GM23338 (cell line): ENCODE measurements at regions not wholly inside any gene's neighbourhood (a gene's known extent, or its start where the extent isn't known, plus 50 kb on each side); places are given as distances from the start of the nearest gene placed in this dataset.
"Not testable (repeated sequence)": the region's sequence is repeated elsewhere in the genome, so short reads cannot be mapped to it uniquely, and the experiment has no call there.

Experiments used
- ATAC-seq: fragments of 200-7000 bp; cut with Tn5 transposase; 3 replicates; pipeline ENCODE4 v1.9.1; 2020
- DNase-seq: peaks from one replicate; pipeline ENCODE4 v3.0.0-alpha.2; 2015; ENCODE audit warnings: low spot score
- H2AFZ ChIP-seq: fragments of 200-600 bp; sonication (generic); 2 replicates; pipeline ENCODE4 v1.8.0; 2016; ENCODE audit warnings: antibody characterized with exemption, mild to moderate bottlenecking, moderate library complexity
- H3F3A ChIP-seq: fragments of 200-600 bp; sonication (generic); replicated peaks from 2 replicates; pipeline ENCODE4 v1.8.0; 2017; ENCODE audit warnings: antibody characterized with exemption, mixed run types, low read depth
- H3K27ac ChIP-seq: fragments of 200-600 bp; sonication (generic); 2 replicates; pipeline ENCODE4 v1.6.1; 2016; ENCODE audit warnings: low read depth
- H3K27me3 ChIP-seq: fragments of 200-600 bp; sonication (generic); 2 replicates; pipeline ENCODE4 v1.8.0; 2016; ENCODE audit warnings: mild to moderate bottlenecking, mixed run types, moderate library complexity; ENCODE audit not compliant: insufficient read depth
- H3K36me3 ChIP-seq: fragments of 200-600 bp; sonication (generic); 2 replicates; pipeline ENCODE4 v1.8.0; 2016; ENCODE audit warnings: mild to moderate bottlenecking; ENCODE audit not compliant: insufficient read depth
- H3K4me1 ChIP-seq: fragments of 200-600 bp; sonication (generic); 2 replicates; pipeline ENCODE4 v1.8.0; 2016; ENCODE audit warnings: mild to moderate bottlenecking, moderate library complexity; ENCODE audit not compliant: insufficient read depth
- H3K4me2 ChIP-seq: fragments of 200-600 bp; sonication (generic); 2 replicates; pipeline ENCODE4 v1.7.1; 2017; ENCODE audit warnings: mixed run types
- H3K4me3 ChIP-seq: fragments of 200-600 bp; sonication (generic); 2 replicates; pipeline ENCODE4 v1.6.1; 2016; ENCODE audit warnings: mixed run types
- H3K79me2 ChIP-seq: fragments of 200-600 bp; sonication (generic); replicated peaks from 2 replicates; pipeline ENCODE4 v1.8.0; 2017; ENCODE audit warnings: mild to moderate bottlenecking; ENCODE audit not compliant: insufficient read depth
- H3K9me2 ChIP-seq: fragments of 200-600 bp; sonication (generic); 2 replicates; pipeline ENCODE4 v1.8.0; 2017; ENCODE audit not compliant: insufficient read depth
- H4K20me1 ChIP-seq: fragments of 200-600 bp; sonication (generic); replicated peaks from 2 replicates; pipeline ENCODE4 v1.8.0; 2017; ENCODE audit warnings: mild to moderate bottlenecking; ENCODE audit not compliant: insufficient read depth
- H3K27ac Mint-ChIP-seq: 2 replicates; pipeline ENCODE4 v1.8.0; 2020; ENCODE audit warnings: inconsistent platforms, mild to moderate bottlenecking, moderate library complexity, mixed read lengths
- H3K27me3 Mint-ChIP-seq: 3 replicates; pipeline ENCODE4 v1.8.0; 2022; ENCODE audit warnings: low read depth, mild to moderate bottlenecking, moderate library complexity, mixed read lengths, inconsistent platforms; ENCODE audit not compliant: insufficient read depth, poor library complexity
- H3K36me3 Mint-ChIP-seq: 3 replicates; pipeline ENCODE4 v1.8.0; 2021; ENCODE audit warnings: low read depth, mild to moderate bottlenecking, inconsistent platforms, moderate library complexity, mixed read lengths
- H3K4me1 Mint-ChIP-seq: 3 replicates; pipeline ENCODE4 v1.8.0; 2020; ENCODE audit warnings: mild to moderate bottlenecking, inconsistent platforms, mixed read lengths
- H3K4me3 Mint-ChIP-seq: 3 replicates; pipeline ENCODE4 v1.8.0; 2021; ENCODE audit warnings: moderate library complexity, mild to moderate bottlenecking, inconsistent platforms, mixed read lengths
- H3K9me3 Mint-ChIP-seq: 3 replicates; pipeline ENCODE4 v1.8.0; 2020; ENCODE audit warnings: moderate library complexity, mild to moderate bottlenecking, inconsistent platforms, mixed read lengths
- CREB1 ChIP-seq: fragments of 250-450 bp; sonication (Bioruptor Pico); IDR thresholded peaks from 2 replicates; pipeline ENCODE4 v1.5.0; 2020; ENCODE audit warnings: low read depth, mild to moderate bottlenecking, moderate library complexity
- EZH2 ChIP-seq: fragments of 200-600 bp; sonication (generic); IDR thresholded peaks from one replicate; pipeline ENCODE4 v1.8.0; 2017; ENCODE audit warnings: antibody characterized with exemption, mild to moderate bottlenecking, low read depth; ENCODE audit not compliant: unreplicated experiment
- JUNB ChIP-seq: IDR thresholded peaks from one replicate; pipeline ENCODE4 v1.6.1; 2016; ENCODE audit warnings: antibody characterized with exemption; ENCODE audit not compliant: unreplicated experiment
- NANOG ChIP-seq: IDR thresholded peaks from 2 replicates; pipeline ENCODE4 v1.6.1; 2016; ENCODE audit warnings: antibody characterized with exemption, borderline replicate concordance
- ZNF331 ChIP-seq: fragments of 250-450 bp; sonication (Bioruptor Pico); IDR thresholded peaks from 2 replicates; pipeline ENCODE4 v1.5.0; 2020; ENCODE audit warnings: low read depth, mild to moderate bottlenecking, moderate library complexity
- TF ChIP-seq, protein P1 (sequence below), 2 experiments: fragments of 200-600 bp in 1 of 2; sonication (generic) in 1 of 2; conservative IDR thresholded peaks; 2 replicates each; pipeline versions ENCODE4 v1.5.1 to v1.6.1; 2016 to 2017; ENCODE audit warnings: antibody characterized with exemption in 2 of 2, low read depth in 2 of 2, mild to moderate bottlenecking in 2 of 2, moderate library complexity in 1 of 2
- TF ChIP-seq, protein P2 (sequence below): IDR thresholded peaks from one replicate; pipeline ENCODE4 v1.6.1; 2018; ENCODE audit warnings: antibody characterized with exemption; ENCODE audit not compliant: unreplicated experiment
- TF ChIP-seq, protein P3 (sequence below): IDR thresholded peaks from 2 replicates; pipeline ENCODE4 v1.6.1; 2016; ENCODE audit warnings: antibody characterized with exemption

DNA sequence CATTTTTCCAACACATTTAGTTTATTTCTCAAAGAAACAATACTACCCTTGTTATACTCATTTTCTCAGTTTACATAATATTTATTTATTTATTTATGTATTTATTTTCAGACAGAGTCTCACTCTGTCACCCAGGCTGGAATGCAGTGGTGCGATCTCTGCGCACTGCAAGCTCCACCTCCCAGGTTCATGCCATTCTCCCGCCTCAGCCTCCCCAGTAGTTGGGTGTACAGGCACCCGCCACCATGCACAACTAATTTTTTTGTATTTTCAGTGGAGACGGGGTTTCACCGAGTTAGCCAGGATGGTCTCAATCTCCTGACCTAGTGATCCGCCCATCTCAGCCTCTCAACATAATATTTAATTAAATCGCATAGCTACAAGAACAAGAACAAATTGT lies 2183.8 kb upstream of the DEFB115 start:
- not testable (repeated sequence) for DNase-seq, H3K4me3 Mint-ChIP-seq, H3K4me2 ChIP-seq, H3K36me3 ChIP-seq, H2AFZ ChIP-seq, ATAC-seq, H3F3A ChIP-seq, H3K79me2 ChIP-seq, H3K4me1 ChIP-seq, H3K27ac Mint-ChIP-seq, H3K4me1 Mint-ChIP-seq, H3K27me3 Mint-ChIP-seq, H3K4me3 ChIP-seq, H3K9me2 ChIP-seq, H3K27ac ChIP-seq, H4K20me1 ChIP-seq, H3K27me3 ChIP-seq
- Mint-ChIP-seq H3K9me3 (peaks cover 73% of the 10 kb centered on the region), H3K36me3 (peaks cover 20% of the 10 kb centered on the region)

DNA sequence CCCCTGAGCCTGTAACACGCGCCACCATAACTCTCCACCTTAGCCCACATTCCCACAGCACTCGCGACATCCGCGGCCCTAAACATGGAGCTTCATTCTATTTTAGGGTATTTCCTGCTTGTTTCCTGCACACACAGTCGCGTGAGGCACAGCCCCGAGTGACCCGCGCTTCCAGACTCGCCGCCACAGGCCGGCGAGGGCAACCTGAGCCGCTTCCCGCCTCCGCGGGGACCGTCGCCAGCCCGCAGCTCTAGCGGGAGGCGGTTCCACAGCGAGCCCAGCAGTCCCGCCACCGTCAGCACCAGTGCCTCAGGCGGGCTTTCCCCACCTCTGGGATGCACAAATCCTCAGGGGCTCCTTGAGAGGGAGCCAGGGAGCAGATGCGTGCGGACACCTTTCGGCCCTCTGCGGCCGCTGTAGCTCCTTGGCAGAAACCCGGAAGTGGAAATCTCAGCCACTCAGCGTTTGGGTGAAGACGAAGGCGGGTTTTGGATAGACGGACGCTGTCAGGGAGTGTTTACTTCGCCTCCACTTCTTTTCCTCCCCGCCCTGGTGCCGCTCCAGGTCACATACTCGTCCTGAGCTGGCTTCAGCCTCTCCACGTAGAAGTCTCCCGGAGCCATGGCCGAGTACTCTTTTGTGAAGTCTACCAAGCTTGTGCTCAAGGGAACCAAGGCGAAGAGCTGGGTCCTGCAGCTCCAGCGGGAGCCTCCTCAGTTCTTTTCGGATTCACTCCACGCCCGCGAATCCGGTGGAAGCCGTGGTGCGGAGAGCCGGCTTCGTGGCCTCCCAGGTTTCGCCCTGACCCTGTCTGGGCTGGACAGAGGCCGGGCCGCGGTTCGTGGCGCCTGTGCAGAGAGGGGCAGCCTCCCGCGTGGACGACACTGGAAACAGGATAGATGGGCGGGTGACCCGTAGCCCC lies 2177.4 kb upstream of the DEFB115 start:
- ATAC-seq (no peak), DNase-seq (no peak)
- Histone ChIP-seq H4K20me1 (no peaks in the 10 kb centered on the region), H3K27ac (no peak overlapping the region), H3K27me3 (no peaks in the 10 kb centered on the region), H3K4me3 (no peak overlapping the region), H2AFZ (no peak overlapping the region), H3K4me2 (no peak overlapping the region), H3K9me2 (no peaks in the 10 kb centered on the region), H3K36me3 (no peaks in the 10 kb centered on the region; the same call in 1 of the 2 replicates), H3K79me2 (no peaks in the 10 kb centered on the region), H3K4me1 (no peaks in the 10 kb centered on the region), H3F3A (no peaks in the 10 kb centered on the region)
- Mint-ChIP-seq H3K4me1 (no peaks in the 10 kb centered on the region), H3K27ac (no peak overlapping the region), H3K9me3 (peaks cover 91% of the 10 kb centered on the region), H3K4me3 (no peak overlapping the region), H3K36me3 (peaks cover 41% of the 10 kb centered on the region), H3K27me3 (peaks cover 8% of the 10 kb centered on the region)
- TF ChIP-seq ZNF331 (CRISPR knock-in tag) (no peak), JUNB (no peak), CREB1 (no peak), NANOG (no peak), EZH2 (no peak)
- TF ChIP-seq, protein P1, sequence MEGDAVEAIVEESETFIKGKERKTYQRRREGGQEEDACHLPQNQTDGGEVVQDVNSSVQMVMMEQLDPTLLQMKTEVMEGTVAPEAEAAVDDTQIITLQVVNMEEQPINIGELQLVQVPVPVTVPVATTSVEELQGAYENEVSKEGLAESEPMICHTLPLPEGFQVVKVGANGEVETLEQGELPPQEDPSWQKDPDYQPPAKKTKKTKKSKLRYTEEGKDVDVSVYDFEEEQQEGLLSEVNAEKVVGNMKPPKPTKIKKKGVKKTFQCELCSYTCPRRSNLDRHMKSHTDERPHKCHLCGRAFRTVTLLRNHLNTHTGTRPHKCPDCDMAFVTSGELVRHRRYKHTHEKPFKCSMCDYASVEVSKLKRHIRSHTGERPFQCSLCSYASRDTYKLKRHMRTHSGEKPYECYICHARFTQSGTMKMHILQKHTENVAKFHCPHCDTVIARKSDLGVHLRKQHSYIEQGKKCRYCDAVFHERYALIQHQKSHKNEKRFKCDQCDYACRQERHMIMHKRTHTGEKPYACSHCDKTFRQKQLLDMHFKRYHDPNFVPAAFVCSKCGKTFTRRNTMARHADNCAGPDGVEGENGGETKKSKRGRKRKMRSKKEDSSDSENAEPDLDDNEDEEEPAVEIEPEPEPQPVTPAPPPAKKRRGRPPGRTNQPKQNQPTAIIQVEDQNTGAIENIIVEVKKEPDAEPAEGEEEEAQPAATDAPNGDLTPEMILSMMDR (conservative IDR thresholded peaks at IDR 0.05; ENCODE audit: low read depth in 2 of 2), result no peak
- TF ChIP-seq, protein P2, sequence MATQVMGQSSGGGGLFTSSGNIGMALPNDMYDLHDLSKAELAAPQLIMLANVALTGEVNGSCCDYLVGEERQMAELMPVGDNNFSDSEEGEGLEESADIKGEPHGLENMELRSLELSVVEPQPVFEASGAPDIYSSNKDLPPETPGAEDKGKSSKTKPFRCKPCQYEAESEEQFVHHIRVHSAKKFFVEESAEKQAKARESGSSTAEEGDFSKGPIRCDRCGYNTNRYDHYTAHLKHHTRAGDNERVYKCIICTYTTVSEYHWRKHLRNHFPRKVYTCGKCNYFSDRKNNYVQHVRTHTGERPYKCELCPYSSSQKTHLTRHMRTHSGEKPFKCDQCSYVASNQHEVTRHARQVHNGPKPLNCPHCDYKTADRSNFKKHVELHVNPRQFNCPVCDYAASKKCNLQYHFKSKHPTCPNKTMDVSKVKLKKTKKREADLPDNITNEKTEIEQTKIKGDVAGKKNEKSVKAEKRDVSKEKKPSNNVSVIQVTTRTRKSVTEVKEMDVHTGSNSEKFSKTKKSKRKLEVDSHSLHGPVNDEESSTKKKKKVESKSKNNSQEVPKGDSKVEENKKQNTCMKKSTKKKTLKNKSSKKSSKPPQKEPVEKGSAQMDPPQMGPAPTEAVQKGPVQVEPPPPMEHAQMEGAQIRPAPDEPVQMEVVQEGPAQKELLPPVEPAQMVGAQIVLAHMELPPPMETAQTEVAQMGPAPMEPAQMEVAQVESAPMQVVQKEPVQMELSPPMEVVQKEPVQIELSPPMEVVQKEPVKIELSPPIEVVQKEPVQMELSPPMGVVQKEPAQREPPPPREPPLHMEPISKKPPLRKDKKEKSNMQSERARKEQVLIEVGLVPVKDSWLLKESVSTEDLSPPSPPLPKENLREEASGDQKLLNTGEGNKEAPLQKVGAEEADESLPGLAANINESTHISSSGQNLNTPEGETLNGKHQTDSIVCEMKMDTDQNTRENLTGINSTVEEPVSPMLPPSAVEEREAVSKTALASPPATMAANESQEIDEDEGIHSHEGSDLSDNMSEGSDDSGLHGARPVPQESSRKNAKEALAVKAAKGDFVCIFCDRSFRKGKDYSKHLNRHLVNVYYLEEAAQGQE, result no peak
- TF ChIP-seq, protein P3, sequence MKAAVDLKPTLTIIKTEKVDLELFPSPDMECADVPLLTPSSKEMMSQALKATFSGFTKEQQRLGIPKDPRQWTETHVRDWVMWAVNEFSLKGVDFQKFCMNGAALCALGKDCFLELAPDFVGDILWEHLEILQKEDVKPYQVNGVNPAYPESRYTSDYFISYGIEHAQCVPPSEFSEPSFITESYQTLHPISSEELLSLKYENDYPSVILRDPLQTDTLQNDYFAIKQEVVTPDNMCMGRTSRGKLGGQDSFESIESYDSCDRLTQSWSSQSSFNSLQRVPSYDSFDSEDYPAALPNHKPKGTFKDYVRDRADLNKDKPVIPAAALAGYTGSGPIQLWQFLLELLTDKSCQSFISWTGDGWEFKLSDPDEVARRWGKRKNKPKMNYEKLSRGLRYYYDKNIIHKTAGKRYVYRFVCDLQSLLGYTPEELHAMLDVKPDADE, result no peak
